ENCODE measurements at regions not wholly inside any gene's neighbourhood (a gene's known extent, or its start where the extent isn't known, plus 50 kb on each side); places are given as distances from the start of the nearest gene placed in this dataset.

DNA sequence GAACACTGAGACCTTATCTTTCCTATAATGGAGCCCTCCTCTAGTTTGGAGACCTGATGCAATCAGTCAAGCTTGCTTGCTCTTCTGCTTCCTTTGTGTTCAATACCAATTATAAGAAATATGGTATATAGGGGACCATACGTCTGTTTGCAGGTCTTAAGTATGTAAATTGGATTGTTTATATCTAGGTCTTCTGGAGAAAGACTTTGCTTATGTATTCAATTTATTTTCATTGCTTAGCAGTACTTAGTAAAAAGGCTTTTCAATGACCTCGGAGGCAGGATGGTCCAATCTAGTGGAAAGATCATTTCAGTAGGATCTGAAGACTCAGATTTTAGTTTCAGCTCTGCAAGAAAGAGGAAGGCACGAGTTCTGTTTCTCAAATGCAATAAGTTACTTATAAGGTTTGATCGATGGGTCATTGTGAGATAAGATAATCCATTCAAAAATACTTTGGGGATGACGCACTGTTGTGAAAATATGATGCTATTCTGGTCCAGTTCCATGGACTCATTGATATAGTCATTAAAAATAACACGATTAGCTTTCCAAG is 571.6 kb downstream of the SH2D4B start:
- ATAC-seq = no peak
- Histone ChIP-seq H3K9me3 (no peaks in the 10 kb centered on the region), H3K4me1 (no peaks in the 10 kb centered on the region), H3K36me3 (no peaks in the 10 kb centered on the region), H3K27ac (no peak overlapping the region), H3K4me3 (no peak overlapping the region), H3K27me3 (no peaks in the 10 kb centered on the region)
- TF ChIP-seq, protein P1, sequence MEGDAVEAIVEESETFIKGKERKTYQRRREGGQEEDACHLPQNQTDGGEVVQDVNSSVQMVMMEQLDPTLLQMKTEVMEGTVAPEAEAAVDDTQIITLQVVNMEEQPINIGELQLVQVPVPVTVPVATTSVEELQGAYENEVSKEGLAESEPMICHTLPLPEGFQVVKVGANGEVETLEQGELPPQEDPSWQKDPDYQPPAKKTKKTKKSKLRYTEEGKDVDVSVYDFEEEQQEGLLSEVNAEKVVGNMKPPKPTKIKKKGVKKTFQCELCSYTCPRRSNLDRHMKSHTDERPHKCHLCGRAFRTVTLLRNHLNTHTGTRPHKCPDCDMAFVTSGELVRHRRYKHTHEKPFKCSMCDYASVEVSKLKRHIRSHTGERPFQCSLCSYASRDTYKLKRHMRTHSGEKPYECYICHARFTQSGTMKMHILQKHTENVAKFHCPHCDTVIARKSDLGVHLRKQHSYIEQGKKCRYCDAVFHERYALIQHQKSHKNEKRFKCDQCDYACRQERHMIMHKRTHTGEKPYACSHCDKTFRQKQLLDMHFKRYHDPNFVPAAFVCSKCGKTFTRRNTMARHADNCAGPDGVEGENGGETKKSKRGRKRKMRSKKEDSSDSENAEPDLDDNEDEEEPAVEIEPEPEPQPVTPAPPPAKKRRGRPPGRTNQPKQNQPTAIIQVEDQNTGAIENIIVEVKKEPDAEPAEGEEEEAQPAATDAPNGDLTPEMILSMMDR (IDR thresholded peaks at IDR 0.05 in 4 of 5, conservative IDR thresholded peaks at IDR 0.05 in 1 of 5) = no peak
- no peak for TF ChIP-seq POLR2A (IDR thresholded peaks at IDR 0.05)
- intact Hi-C loops (cut with DNase I; ENCODE audit: low total_unique reads) (no loop called here), in situ Hi-C loops (cut with MboI; ENCODE audit: low sequenced_read_pairs in 4 of 4) (no loop called here)
- DNase-seq = no peak

DNA sequence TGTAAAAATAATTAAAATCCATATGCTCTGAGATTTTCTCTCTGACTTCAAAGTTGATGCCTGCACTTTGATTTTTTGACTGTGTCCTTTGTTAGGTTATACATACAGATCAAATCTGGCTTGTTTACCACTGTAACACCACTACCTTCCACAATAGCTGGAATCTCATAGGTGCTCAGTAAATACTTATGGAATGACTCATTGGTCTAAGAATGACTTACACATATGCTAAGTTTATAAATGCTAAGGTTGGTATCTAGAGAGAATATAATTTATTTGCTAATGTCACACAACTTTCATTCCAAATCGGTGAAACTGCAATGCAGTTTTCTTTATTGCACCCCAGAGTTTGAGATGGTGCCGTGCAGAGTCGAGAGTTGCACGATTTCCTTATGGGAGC is 578.5 kb downstream of the SH2D4B start:
- no peak overlapping the region for H3K27ac ChIP-seq
- no peaks in the 10 kb centered on the region for H3K36me3 ChIP-seq
- no peaks in the 10 kb centered on the region for H3K4me1 ChIP-seq
- H3K9me3 ChIP-seq = no peaks in the 10 kb centered on the region
- ATAC-seq (no peak), DNase-seq (no peak)
- intact Hi-C loops (cut with DNase I; ENCODE audit: low total_unique reads) = no loop called here
- TF ChIP-seq POLR2A (IDR thresholded peaks at IDR 0.05) = no peak
- TF ChIP-seq, protein P1 (IDR thresholded peaks at IDR 0.05 in 4 of 5, conservative IDR thresholded peaks at IDR 0.05 in 1 of 5) = no peak
- H3K27me3 ChIP-seq = no peaks in the 10 kb centered on the region
- in situ Hi-C loops (cut with MboI; ENCODE audit: low sequenced_read_pairs in 4 of 4) = no loop called here
- no peak overlapping the region for H3K4me3 ChIP-seq

DNA sequence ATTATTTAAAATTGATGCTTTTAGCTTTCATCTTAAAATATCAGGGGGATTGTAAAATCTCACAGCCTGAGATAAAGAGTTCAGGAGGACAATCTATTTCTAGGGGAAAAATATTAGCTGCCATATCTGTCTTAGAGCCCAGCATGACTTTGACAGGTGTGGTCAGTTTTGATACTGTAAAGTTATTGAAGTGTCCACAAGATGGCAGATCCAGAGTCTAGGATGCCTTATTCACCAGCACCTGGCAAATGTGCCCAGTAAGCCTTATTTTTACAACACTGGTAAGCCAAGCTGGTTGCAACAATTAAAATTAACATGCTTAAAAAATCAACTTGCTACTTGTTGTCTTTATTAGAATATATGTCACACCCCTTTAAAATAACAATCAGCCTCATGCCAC is 579.3 kb downstream of the SH2D4B start:
- in situ Hi-C loops (cut with MboI; ENCODE audit: low sequenced_read_pairs in 4 of 4) (no loop called here), intact Hi-C loops (cut with DNase I; ENCODE audit: low total_unique reads) (no loop called here)
- ATAC-seq (no peak), DNase-seq (no peak)
- Histone ChIP-seq H3K4me1 (no peaks in the 10 kb centered on the region), H3K36me3 (no peaks in the 10 kb centered on the region), H3K4me3 (no peak overlapping the region), H3K27me3 (no peaks in the 10 kb centered on the region), H3K27ac (no peak overlapping the region), H3K9me3 (no peaks in the 10 kb centered on the region)
- TF ChIP-seq POLR2A (IDR thresholded peaks at IDR 0.05) = no peak

DNA sequence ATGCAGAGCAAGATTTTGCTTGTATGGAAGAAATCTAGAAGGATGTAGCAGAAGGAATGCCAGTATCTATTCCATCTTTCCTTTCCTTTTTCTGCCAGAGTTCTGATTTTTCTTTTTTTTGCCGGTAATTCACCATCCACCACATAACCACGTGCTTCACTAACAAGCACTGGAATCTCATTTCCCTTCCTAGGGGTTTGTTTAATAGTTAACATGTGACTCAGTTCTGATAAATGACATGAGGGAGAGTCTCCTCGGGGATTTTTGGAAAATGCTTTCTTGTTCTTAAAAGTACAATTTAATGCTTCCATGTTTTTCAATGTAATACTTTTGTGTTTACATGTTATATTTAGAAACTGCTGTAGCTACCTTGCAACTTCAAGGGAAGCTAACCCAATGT is 590.2 kb downstream of the SH2D4B start:
- TF ChIP-seq, protein P1 (IDR thresholded peaks at IDR 0.05 in 4 of 5, conservative IDR thresholded peaks at IDR 0.05 in 1 of 5) = no peak
- TF ChIP-seq POLR2A (IDR thresholded peaks at IDR 0.05) = no peak
- in situ Hi-C loops (cut with MboI; ENCODE audit: low sequenced_read_pairs in 4 of 4) (no loop called here), intact Hi-C loops (cut with DNase I; ENCODE audit: low total_unique reads) (no loop called here)
- ATAC-seq (no peak), DNase-seq (no peak)
- Histone ChIP-seq H3K9me3 (no peaks in the 10 kb centered on the region), H3K27me3 (no peaks in the 10 kb centered on the region), H3K36me3 (no peaks in the 10 kb centered on the region), H3K4me3 (no peak overlapping the region), H3K4me1 (no peaks in the 10 kb centered on the region), H3K27ac (no peak overlapping the region)

DNA sequence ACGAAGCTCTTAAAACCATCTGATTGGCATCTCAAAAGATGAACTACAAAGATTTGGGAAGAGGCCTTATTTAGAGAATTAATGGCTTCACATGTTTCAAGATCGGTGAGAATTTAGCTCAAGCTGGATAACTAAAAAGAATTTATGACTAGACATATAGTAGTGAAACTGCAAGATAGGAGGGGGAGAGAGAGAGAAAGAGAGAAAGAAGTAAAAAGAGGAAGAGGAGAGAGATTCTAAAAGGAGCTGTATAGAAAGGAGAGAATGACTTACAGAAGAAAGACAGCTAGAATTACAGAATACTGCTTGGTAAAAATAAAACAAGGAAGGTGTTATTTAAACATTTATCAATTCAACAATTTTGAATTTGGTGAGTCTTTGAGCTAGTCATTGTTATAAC is 592.3 kb downstream of the SH2D4B start:
- H3K9me3 ChIP-seq = no peaks in the 10 kb centered on the region
- TF ChIP-seq, protein P1 (IDR thresholded peaks at IDR 0.05 in 4 of 5, conservative IDR thresholded peaks at IDR 0.05 in 1 of 5) = no peak
- no peak for TF ChIP-seq POLR2A (IDR thresholded peaks at IDR 0.05)
- no peaks in the 10 kb centered on the region for H3K36me3 ChIP-seq
- ATAC-seq (no peak), DNase-seq (no peak)
- in situ Hi-C loops (cut with MboI; ENCODE audit: low sequenced_read_pairs in 4 of 4) (no loop called here), intact Hi-C loops (cut with DNase I; ENCODE audit: low total_unique reads) (no loop called here)
- H3K27me3 ChIP-seq = no peaks in the 10 kb centered on the region
- no peak overlapping the region for H3K4me3 ChIP-seq
- H3K4me1 ChIP-seq = no peaks in the 10 kb centered on the region
- no peak overlapping the region for H3K27ac ChIP-seq
